Vagina (tissue), 2 donors: ENCODE measurements at regions not wholly inside any gene's neighbourhood (a gene's known extent, or its start where the extent isn't known, plus 50 kb on each side); places are given as distances from the start of the nearest gene placed in this dataset.

Source experiments
- CTCF ChIP-seq, 3 experiments: fragments of 450-650 bp in 2 of 3; fragments of 200-600 bp in 1 of 3; sonication (generic) in 1 of 3; IDR thresholded peaks; one replicate each; pipeline ENCODE4 v1.5.1; 2017 to 2019; ENCODE audit warnings: antibody characterized with exemption in 3 of 3, mild to moderate bottlenecking in 2 of 3, moderate library complexity in 2 of 3
- POLR2A ChIP-seq, 2 donors: fragments of 450-650 bp; IDR thresholded peaks; one replicate each; pipeline ENCODE4 v1.6.1; 2017; ENCODE audit warnings: antibody characterized with exemption in 2 of 2, mild to moderate bottlenecking in 2 of 2, moderate library complexity in 2 of 2
- POLR2AphosphoS5 ChIP-seq, 2 donors: sonication (generic); formaldehyde crosslinking; IDR thresholded peaks; one replicate each; pipeline ENCODE4 v1.9.0; 2017; ENCODE audit warnings: antibody characterized with exemption in 2 of 2, mild to moderate bottlenecking in 2 of 2, low read depth in 1 of 2; ENCODE audit not compliant: insufficient read depth in 1 of 2

- TF ChIP-seq CTCF (IDR thresholded peaks at IDR 0.05) = no peak
- no peak for TF ChIP-seq POLR2A (IDR thresholded peaks at IDR 0.05)
- no peak for TF ChIP-seq POLR2AphosphoS5 (IDR thresholded peaks at IDR 0.05; ENCODE audit: insufficient read depth in 1 of 2, low read depth in 1 of 2)
Observed at GRCh38 chr16:35751191-35751941, 2292.0 kb downstream of the TP53TG3F start.
